GM12892 (cell line): ENCODE measurements at regions not wholly inside any gene's neighbourhood (a gene's known extent, or its start where the extent isn't known, plus 50 kb on each side); places are given as distances from the start of the nearest gene placed in this dataset.

Experiments used
- POLR2A ChIP-seq: IDR thresholded peaks from 2 replicates; pipeline ENCODE4 v1.6.1; 2011; ENCODE audit warnings: low read depth, low read length, control low read depth
- POLR2AphosphoS5 ChIP-seq: IDR thresholded peaks from 2 replicates; pipeline ENCODE4 v1.6.1; 2011; ENCODE audit warnings: low read depth, low read length, control low read depth
- TAF1 ChIP-seq: IDR thresholded peaks from 2 replicates; pipeline ENCODE4 v1.6.1; 2011; ENCODE audit warnings: low read depth, mild to moderate bottlenecking, control low read depth, low read length, borderline replicate concordance

GRCh38 chr16:65816556-65816955 is 549.9 kb upstream of the CDH5 start:
- TF ChIP-seq TAF1, result no peak
- TF ChIP-seq POLR2A, result no peak
- no peak for TF ChIP-seq POLR2AphosphoS5
